ENCODE measurements at regions not wholly inside any gene's neighbourhood (a gene's known extent, or its start where the extent isn't known, plus 50 kb on each side); places are given as distances from the start of the nearest gene placed in this dataset.

GRCh38 chr11:95534809-95535208 lies 254.8 kb downstream of the FAM76B start:
- H3K79me2 ChIP-seq (ENCODE audit: control insufficient read depth, insufficient read depth, low read length): no peaks in the 10 kb centered on the region
- no peak overlapping the region for H4K5ac ChIP-seq (ENCODE audit: low read length)

GRCh38 chr11:95534226-95534625 lies 255.4 kb downstream of the FAM76B start:
- no peak overlapping the region for H2BK5ac ChIP-seq (ENCODE audit: low read length)
- H3K36me3 ChIP-seq (ENCODE audit: control insufficient read depth, insufficient read depth, low read length): no peaks in the 10 kb centered on the region
- H3K79me2 ChIP-seq (ENCODE audit: control insufficient read depth, insufficient read depth, low read length): no peaks in the 10 kb centered on the region
- no peak overlapping the region for H3K9ac ChIP-seq (ENCODE audit: low read length)
- no peaks in the 10 kb centered on the region for H3K27me3 ChIP-seq (ENCODE audit: insufficient read depth, low read length, poor library complexity)
- WGBS (ENCODE audit: extremely low coverage, insufficient coverage, low lambda C conversion rate): no CpG with 5 or more reads among the region's 1 CpG
- H3K23ac ChIP-seq (ENCODE audit: low read length): no peak overlapping the region
- H2BK120ac ChIP-seq (ENCODE audit: low read depth, low read length): no peak overlapping the region
- H4K5ac ChIP-seq (ENCODE audit: low read length): no peak overlapping the region
- H3K4me1 ChIP-seq (ENCODE audit: control insufficient read depth, low read depth, low read length): no peaks in the 10 kb centered on the region
- no peak overlapping the region for H3K4me3 ChIP-seq (ENCODE audit: low read length)
- no peak overlapping the region for H2BK15ac ChIP-seq (replicated peaks; ENCODE audit: low read depth)
- no peak overlapping the region for H3K56ac ChIP-seq (ENCODE audit: low read length)
- H4K8ac ChIP-seq (ENCODE audit: low read depth, low read length): no peak overlapping the region
- no peak overlapping the region for H3K4me2 ChIP-seq (ENCODE audit: low read length)
- H3K4ac ChIP-seq (ENCODE audit: low read depth, low read length): no peak overlapping the region
- H3K79me1 ChIP-seq (ENCODE audit: low read length): no peaks in the 10 kb centered on the region
- no peak overlapping the region for H3K27ac ChIP-seq (ENCODE audit: low read depth, low read length)
- no peak for DNase-seq
- no peak overlapping the region for H3K18ac ChIP-seq (ENCODE audit: low read length)
- H2AK5ac ChIP-seq (ENCODE audit: low read length): no peak overlapping the region

More at GRCh38 chr11:95534809-95535208, 254.8 kb downstream of the FAM76B start:
- H2BK5ac ChIP-seq (ENCODE audit: low read length): no peak overlapping the region
- H3K23ac ChIP-seq (ENCODE audit: low read length): no peak overlapping the region
- H3K4me2 ChIP-seq (ENCODE audit: low read length): no peak overlapping the region
- no peaks in the 10 kb centered on the region for H3K4me1 ChIP-seq (ENCODE audit: control insufficient read depth, low read depth, low read length)
- no peak overlapping the region for H3K4me3 ChIP-seq (ENCODE audit: low read length)
- H2AK5ac ChIP-seq (ENCODE audit: low read length): no peak overlapping the region
- no peak overlapping the region for H3K56ac ChIP-seq (ENCODE audit: low read length)
- H3K27ac ChIP-seq (ENCODE audit: low read depth, low read length): no peak overlapping the region
- no peak overlapping the region for H3K4ac ChIP-seq (ENCODE audit: low read depth, low read length)
- H3K27me3 ChIP-seq (ENCODE audit: insufficient read depth, low read length, poor library complexity): no peaks in the 10 kb centered on the region
- H4K8ac ChIP-seq (ENCODE audit: low read depth, low read length): no peak overlapping the region
- no peaks in the 10 kb centered on the region for H3K36me3 ChIP-seq (ENCODE audit: control insufficient read depth, insufficient read depth, low read length)
- DNase-seq: no peak
- no peak overlapping the region for H2BK15ac ChIP-seq (replicated peaks; ENCODE audit: low read depth)
- H3K9ac ChIP-seq (ENCODE audit: low read length): no peak overlapping the region
- H3K18ac ChIP-seq (ENCODE audit: low read length): no peak overlapping the region
- no peak overlapping the region for H2BK120ac ChIP-seq (ENCODE audit: low read depth, low read length)
- no peaks in the 10 kb centered on the region for H3K79me1 ChIP-seq (ENCODE audit: low read length)

- no peak overlapping the region for H3K9ac ChIP-seq (ENCODE audit: low read length)
- H3K4me2 ChIP-seq (ENCODE audit: low read length): no peak overlapping the region
- H3K23ac ChIP-seq (ENCODE audit: low read length): no peak overlapping the region
- H3K27ac ChIP-seq (ENCODE audit: low read depth, low read length): no peak overlapping the region
- H2BK15ac ChIP-seq (replicated peaks; ENCODE audit: low read depth): no peak overlapping the region
- no peak overlapping the region for H2BK120ac ChIP-seq (ENCODE audit: low read depth, low read length)
- WGBS (ENCODE audit: extremely low coverage, insufficient coverage, low lambda C conversion rate): no CpG with 5 or more reads among the region's 3 CpGs
- no peak overlapping the region for H3K4me3 ChIP-seq (ENCODE audit: low read length)
- no peak overlapping the region for H3K18ac ChIP-seq (ENCODE audit: low read length)
- H3K36me3 ChIP-seq (ENCODE audit: control insufficient read depth, insufficient read depth, low read length): no peaks in the 10 kb centered on the region
- peak; percentile 19 for DNase-seq
- H2AK5ac ChIP-seq (ENCODE audit: low read length): no peak overlapping the region
- H3K56ac ChIP-seq (ENCODE audit: low read length): no peak overlapping the region
- H2BK5ac ChIP-seq (ENCODE audit: low read length): no peak overlapping the region
- H3K79me1 ChIP-seq (ENCODE audit: low read length): no peaks in the 10 kb centered on the region
- H3K27me3 ChIP-seq (ENCODE audit: insufficient read depth, low read length, poor library complexity): no peaks in the 10 kb centered on the region
- H3K79me2 ChIP-seq (ENCODE audit: control insufficient read depth, insufficient read depth, low read length): no peaks in the 10 kb centered on the region
- no peak overlapping the region for H4K8ac ChIP-seq (ENCODE audit: low read depth, low read length)
- no peaks in the 10 kb centered on the region for H3K4me1 ChIP-seq (ENCODE audit: control insufficient read depth, low read depth, low read length)
- H4K5ac ChIP-seq (ENCODE audit: low read length): no peak overlapping the region
- no peak overlapping the region for H3K4ac ChIP-seq (ENCODE audit: low read depth, low read length)
Observed at GRCh38 chr11:95531116-95531515, 258.5 kb downstream of the FAM76B start.

GRCh38 chr11:95524314-95525036 lies 265.1 kb downstream of the FAM76B start:
- Histone ChIP-seq H4K5ac (ENCODE audit: low read length) (no peak overlapping the region), H3K18ac (ENCODE audit: low read length) (no peak overlapping the region), H3K79me2 (ENCODE audit: control insufficient read depth, insufficient read depth, low read length) (no peaks in the 10 kb centered on the region), H4K8ac (ENCODE audit: low read depth, low read length) (no peak overlapping the region), H3K4me1 (ENCODE audit: control insufficient read depth, low read depth, low read length) (no peaks in the 10 kb centered on the region), H2AK5ac (ENCODE audit: low read length) (no peak overlapping the region), H3K4me3 (ENCODE audit: low read length) (no peak overlapping the region), H3K4ac (ENCODE audit: low read depth, low read length) (no peak overlapping the region), H3K79me1 (ENCODE audit: low read length) (no peaks in the 10 kb centered on the region), H3K27ac (ENCODE audit: low read depth, low read length) (no peak overlapping the region), H3K9ac (ENCODE audit: low read length) (no peak overlapping the region), H3K4me2 (ENCODE audit: low read length) (no peak overlapping the region), H3K56ac (ENCODE audit: low read length) (no peak overlapping the region), H2BK120ac (ENCODE audit: low read depth, low read length) (no peak overlapping the region), H2BK5ac (ENCODE audit: low read length) (no peak overlapping the region), H3K23ac (ENCODE audit: low read length) (no peak overlapping the region), H3K27me3 (ENCODE audit: insufficient read depth, low read length, poor library complexity) (no peaks in the 10 kb centered on the region), H2BK15ac (replicated peaks; ENCODE audit: low read depth) (no peak overlapping the region), H3K36me3 (ENCODE audit: control insufficient read depth, insufficient read depth, low read length) (no peaks in the 10 kb centered on the region)
- WGBS (ENCODE audit: extremely low coverage, insufficient coverage, low lambda C conversion rate): no CpG with 5 or more reads among the region's 4 CpGs
- no peak for DNase-seq

- Histone ChIP-seq H3K27ac (ENCODE audit: low read depth, low read length) (no peak overlapping the region), H3K23ac (ENCODE audit: low read length) (no peak overlapping the region)
- no CpG with 5 or more reads among the region's 4 CpGs for WGBS (ENCODE audit: extremely low coverage, insufficient coverage, low lambda C conversion rate)
Observed at GRCh38 chr11:95522874-95523273, 266.7 kb downstream of the FAM76B start.

GRCh38 chr11:95521862-95522261 lies 267.7 kb downstream of the FAM76B start:
- no peaks in the 10 kb centered on the region for H3K27me3 ChIP-seq (ENCODE audit: insufficient read depth, low read length, poor library complexity)
- no peak overlapping the region for H4K5ac ChIP-seq (ENCODE audit: low read length)
- H2BK5ac ChIP-seq (ENCODE audit: low read length): no peak overlapping the region
- no peaks in the 10 kb centered on the region for H3K79me1 ChIP-seq (ENCODE audit: low read length)
- no peak overlapping the region for H3K9ac ChIP-seq (ENCODE audit: low read length)
- no peak overlapping the region for H3K23ac ChIP-seq (ENCODE audit: low read length)
- H2BK15ac ChIP-seq (replicated peaks; ENCODE audit: low read depth): no peak overlapping the region
- no peak for DNase-seq
- no peaks in the 10 kb centered on the region for H3K79me2 ChIP-seq (ENCODE audit: control insufficient read depth, insufficient read depth, low read length)
- WGBS (ENCODE audit: extremely low coverage, insufficient coverage, low lambda C conversion rate): no CpG with 5 or more reads among the region's 5 CpGs
- no peak overlapping the region for H2BK120ac ChIP-seq (ENCODE audit: low read depth, low read length)
- no peak overlapping the region for H3K4me2 ChIP-seq (ENCODE audit: low read length)
- no peaks in the 10 kb centered on the region for H3K36me3 ChIP-seq (ENCODE audit: control insufficient read depth, insufficient read depth, low read length)
- no peak overlapping the region for H3K56ac ChIP-seq (ENCODE audit: low read length)
- H3K4ac ChIP-seq (ENCODE audit: low read depth, low read length): no peak overlapping the region
- no peak overlapping the region for H4K8ac ChIP-seq (ENCODE audit: low read depth, low read length)
- H3K4me3 ChIP-seq (ENCODE audit: low read length): no peak overlapping the region
- no peak overlapping the region for H3K27ac ChIP-seq (ENCODE audit: low read depth, low read length)
- H2AK5ac ChIP-seq (ENCODE audit: low read length): no peak overlapping the region
- no peaks in the 10 kb centered on the region for H3K4me1 ChIP-seq (ENCODE audit: control insufficient read depth, low read depth, low read length)
- H3K18ac ChIP-seq (ENCODE audit: low read length): no peak overlapping the region

More at GRCh38 chr11:95522874-95523273, 266.7 kb downstream of the FAM76B start:
- H3K79me2 ChIP-seq (ENCODE audit: control insufficient read depth, insufficient read depth, low read length): no peaks in the 10 kb centered on the region
- no peak overlapping the region for H3K56ac ChIP-seq (ENCODE audit: low read length)
- no peak overlapping the region for H2BK15ac ChIP-seq (replicated peaks; ENCODE audit: low read depth)
- no peak overlapping the region for H3K4me3 ChIP-seq (ENCODE audit: low read length)
- H3K79me1 ChIP-seq (ENCODE audit: low read length): no peaks in the 10 kb centered on the region
- H3K18ac ChIP-seq (ENCODE audit: low read length): no peak overlapping the region
- H3K27me3 ChIP-seq (ENCODE audit: insufficient read depth, low read length, poor library complexity): no peaks in the 10 kb centered on the region
- H3K4ac ChIP-seq (ENCODE audit: low read depth, low read length): no peak overlapping the region
- H3K4me2 ChIP-seq (ENCODE audit: low read length): no peak overlapping the region
- H4K8ac ChIP-seq (ENCODE audit: low read depth, low read length): no peak overlapping the region
- H3K36me3 ChIP-seq (ENCODE audit: control insufficient read depth, insufficient read depth, low read length): no peaks in the 10 kb centered on the region
- H2BK5ac ChIP-seq (ENCODE audit: low read length): no peak overlapping the region
- H4K5ac ChIP-seq (ENCODE audit: low read length): no peak overlapping the region
- no peak for DNase-seq
- no peak overlapping the region for H3K9ac ChIP-seq (ENCODE audit: low read length)
- H2BK120ac ChIP-seq (ENCODE audit: low read depth, low read length): no peak overlapping the region
- H3K4me1 ChIP-seq (ENCODE audit: control insufficient read depth, low read depth, low read length): no peaks in the 10 kb centered on the region
- H2AK5ac ChIP-seq (ENCODE audit: low read length): no peak overlapping the region

All from mesendoderm (in vitro differentiated cells).